ENCODE measurements at regions not wholly inside any gene's neighbourhood (a gene's known extent, or its start where the extent isn't known, plus 50 kb on each side); places are given as distances from the start of the nearest gene placed in this dataset.

GRCh38 chr16:60755907-60756306 lies 1280.3 kb downstream of the CDH8 start:
- TF ChIP-seq CTCF (IDR thresholded peaks at IDR 0.05): no peak
- no peak for TF ChIP-seq SIN3A (IDR thresholded peaks at IDR 0.05; ENCODE audit: borderline replicate concordance, low read depth, low read length)
- TF ChIP-seq MAX (IDR thresholded peaks at IDR 0.05; ENCODE audit: low read depth): no peak
- TF ChIP-seq POLR2AphosphoS5 (IDR thresholded peaks at IDR 0.05; ENCODE audit: low read depth, low read length): no peak
- no peak for TF ChIP-seq IRF3 (IDR thresholded peaks at IDR 0.05; ENCODE audit: low read depth, low read length)
- TF ChIP-seq GATA2 (CRISPR knock-in tag; IDR thresholded peaks at IDR 0.05): no peak
- no peak for TF ChIP-seq RFX5 (IDR thresholded peaks at IDR 0.05; ENCODE audit: low read length)
- TF ChIP-seq MEF2A (IDR thresholded peaks at IDR 0.05; ENCODE audit: borderline replicate concordance, low read depth): no peak
- no peak for TF ChIP-seq USF2 (IDR thresholded peaks at IDR 0.05; ENCODE audit: borderline replicate concordance, low read depth, low read length)

All from SK-N-SH (cell line).